Ecto neural progenitor cell (in vitro differentiated cells): ENCODE measurements at regions not wholly inside any gene's neighbourhood (a gene's known extent, or its start where the extent isn't known, plus 50 kb on each side); places are given as distances from the start of the nearest gene placed in this dataset.

ENCODE experiments used
- DNase-seq: peaks from one replicate; pipeline ENCODE4 v3.0.0-alpha.2; 2018; ENCODE audit warnings: low spot score

DNA sequence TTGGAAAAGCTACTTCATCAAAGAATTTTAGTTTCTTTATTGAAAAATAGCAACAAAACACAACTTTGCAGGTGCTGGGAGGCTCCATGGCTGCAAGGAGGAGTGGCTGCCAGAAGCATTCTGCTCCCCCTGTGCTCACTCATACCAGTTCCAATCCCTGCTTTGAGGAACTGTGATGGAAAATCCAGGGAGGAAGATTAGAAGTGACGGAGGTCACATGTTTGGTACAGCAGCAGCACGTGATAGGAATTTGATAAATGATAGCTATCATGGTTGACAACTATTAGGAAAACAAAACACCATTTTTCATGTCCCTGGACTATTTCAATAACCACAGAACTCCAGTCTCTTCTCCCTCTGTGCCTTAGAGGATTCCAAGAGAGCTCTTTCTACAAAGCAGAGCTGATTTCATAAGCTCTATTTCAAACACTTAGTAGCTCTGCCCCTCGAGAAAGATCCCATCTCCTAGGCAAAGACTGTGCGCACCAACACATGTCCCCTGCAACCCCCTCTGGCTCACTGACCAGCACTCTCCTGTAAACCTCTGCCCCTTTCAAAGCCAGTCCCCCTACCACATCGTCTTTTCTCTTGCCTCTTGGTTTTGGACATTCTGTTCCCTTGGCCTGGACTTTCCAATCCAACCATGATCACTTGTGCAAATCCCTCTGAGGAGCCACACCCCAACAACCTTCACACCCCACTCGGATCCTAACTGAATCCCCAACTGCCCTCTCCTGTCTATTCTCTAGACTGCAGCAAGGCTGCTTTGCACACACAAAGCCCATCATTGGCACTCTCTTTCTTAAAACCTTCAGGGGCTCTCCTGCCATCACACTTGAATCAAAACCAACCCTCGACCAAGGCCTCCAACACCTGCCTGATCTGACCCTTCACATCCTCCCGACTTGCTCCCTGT, 352.4 kb upstream of the PKDCC start:
- no peak for DNase-seq

DNA sequence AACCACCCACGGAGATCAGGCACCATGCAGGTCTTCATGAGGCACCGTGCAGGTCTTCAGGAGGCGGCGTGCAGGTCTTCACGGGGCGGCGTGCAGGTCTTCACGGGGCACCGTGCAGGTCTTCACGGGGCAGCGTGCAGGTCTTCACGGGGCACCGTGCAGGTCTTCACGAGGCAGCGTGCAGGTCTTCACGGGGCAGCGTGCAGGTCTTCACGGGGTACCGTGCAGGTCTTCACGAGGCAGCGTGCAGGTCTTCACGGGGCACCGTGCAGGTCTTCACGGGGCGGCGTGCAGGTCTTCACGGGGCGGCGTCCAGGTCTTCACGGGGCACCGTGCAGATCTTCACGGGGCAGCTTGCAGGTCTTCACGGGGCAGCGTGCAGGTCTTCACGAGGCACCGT, 350.4 kb upstream of the PKDCC start:
- no peak for DNase-seq

DNA sequence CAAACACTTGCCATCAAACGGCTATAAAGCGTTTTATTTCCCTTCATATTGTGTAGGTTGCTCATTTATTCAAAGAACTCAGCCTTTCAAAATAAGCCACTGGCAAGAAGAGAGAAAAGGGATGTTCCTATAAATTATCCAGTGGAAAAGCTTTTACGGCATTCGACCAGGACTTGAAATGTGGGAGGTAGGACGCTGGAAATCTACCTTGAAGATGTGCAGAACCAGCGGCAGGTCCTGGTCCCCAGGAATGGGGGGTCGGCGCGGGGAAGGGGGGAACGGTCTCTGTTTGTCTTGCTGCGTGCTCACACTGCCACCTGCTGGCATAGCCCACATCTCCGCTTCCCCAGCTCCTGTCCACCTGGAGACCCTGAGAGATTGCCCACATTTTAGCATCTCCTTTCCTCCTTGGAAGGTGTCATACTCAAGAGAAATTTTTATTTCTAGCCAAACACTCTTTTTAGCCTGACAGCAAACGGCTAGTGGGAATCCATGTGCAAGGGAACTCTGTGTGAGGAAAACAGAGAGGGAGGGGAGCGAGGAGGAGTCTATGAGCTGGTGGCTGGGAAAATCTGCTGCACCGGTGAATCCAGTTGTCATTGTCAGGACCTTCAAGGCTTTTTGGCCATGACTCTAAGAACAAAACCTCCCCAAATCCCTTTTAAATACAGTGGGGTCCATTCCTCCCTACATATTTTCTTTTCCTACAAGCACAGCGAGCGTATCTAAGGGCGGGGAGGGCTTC, 349.0 kb upstream of the PKDCC start:
- DNase-seq, result peak; percentile 68

DNA sequence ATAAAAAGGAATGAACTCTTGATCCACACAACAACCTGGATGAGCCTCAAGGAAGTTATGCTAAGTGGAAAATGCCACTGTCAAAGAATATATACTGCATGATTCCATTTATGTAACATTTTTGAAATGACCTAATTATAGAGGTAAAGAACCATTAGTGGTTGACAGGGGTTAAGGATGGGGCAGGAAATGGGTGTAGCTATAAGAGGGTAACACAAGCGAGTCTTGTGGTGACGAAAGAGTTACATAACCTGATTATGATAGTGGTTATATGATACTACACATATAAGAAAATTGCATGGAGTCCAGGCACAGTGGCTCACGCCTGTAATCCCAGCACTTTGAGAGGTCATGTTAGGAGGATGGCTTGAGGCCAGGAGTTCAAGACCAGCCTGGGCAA, 346.6 kb upstream of the PKDCC start:
- no peak for DNase-seq

DNA sequence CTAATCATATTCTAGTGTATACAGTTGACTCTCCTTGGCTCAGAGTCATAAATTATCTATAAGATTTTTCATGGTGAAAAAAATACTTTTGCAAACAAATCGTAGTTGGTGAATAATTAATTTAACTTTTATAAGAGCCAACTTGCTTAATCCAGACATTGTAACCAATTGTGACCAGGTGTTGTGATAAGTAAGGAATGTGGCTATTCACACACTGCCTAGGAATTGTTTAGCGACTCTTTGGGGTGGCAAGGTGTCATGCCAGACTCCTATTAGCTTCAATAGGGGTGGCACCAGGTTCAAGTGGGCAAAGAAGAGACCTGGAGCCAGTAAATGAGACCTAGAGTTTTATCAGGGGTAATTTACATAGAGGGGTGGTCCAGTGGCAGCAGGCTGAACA, 344.7 kb upstream of the PKDCC start:
- no peak for DNase-seq

DNA sequence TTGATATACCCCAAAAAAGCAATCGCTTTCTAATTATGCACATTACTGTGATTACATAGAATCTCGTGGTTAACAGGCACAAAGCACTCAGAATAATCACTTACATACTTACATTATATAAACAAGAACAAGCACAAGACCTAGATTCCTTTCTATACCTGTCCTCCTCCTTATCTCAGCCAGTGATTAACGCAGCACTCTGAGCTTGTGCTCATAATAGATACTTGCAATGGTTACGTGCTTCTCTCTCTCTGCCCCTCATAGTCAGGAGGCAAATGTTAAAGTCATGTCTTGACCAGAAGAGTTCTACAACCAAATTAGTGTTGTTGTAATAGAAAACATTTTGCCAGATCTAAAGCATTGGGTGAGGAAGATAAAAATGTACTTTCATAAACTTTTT, 342.2 kb upstream of the PKDCC start:
- DNase-seq, result no peak

DNA sequence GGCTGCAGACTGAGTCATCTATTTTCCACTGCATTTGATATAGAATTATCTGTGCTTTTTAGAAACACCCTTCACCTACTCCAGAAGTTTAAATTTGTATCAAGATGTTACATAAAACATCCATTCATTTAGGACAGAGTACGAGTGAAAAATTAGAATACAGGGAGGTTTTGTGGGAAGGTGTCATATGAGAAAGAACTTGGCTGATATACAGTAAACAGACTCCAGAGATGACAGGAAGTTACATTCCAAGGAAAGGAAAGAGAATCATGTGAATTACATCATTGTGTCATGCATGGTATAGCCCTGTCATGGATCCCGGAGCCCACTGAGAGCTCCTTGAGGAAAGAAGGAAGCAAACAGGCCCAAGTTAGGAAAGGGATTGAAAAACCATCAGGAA, 341.5 kb upstream of the PKDCC start:
- DNase-seq, result no peak

DNA sequence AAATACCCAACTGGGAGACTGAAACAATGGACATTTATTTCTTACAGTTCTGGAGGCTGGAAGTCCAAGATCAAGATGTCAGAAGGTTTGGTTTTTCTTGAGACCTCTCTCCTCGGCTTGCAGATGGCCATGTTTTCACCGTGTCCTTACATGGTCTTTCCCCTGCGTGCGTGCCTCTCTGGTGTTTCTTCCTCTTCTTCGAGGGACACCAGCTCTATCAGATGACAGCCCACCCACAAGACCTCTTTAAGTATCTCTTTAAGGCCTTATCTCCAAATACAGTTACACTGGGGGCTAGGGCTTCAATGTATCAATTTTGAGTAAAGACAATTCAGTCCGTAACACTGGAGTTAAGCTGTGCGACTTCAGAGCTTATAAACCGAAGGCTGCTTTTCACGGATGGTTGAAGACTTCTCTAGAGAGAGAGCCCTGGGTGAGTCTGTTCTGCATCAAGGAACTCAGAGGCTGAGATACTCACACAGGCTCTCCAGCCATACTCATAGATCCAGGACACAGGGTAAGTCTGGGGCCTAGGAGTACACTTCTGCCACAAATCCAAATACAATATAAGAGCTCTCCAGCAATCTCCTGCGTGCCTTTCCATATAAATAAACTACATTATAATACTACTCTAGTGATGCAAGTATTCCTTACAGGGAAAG, 339.9 kb upstream of the PKDCC start:
- no peak for DNase-seq

DNA sequence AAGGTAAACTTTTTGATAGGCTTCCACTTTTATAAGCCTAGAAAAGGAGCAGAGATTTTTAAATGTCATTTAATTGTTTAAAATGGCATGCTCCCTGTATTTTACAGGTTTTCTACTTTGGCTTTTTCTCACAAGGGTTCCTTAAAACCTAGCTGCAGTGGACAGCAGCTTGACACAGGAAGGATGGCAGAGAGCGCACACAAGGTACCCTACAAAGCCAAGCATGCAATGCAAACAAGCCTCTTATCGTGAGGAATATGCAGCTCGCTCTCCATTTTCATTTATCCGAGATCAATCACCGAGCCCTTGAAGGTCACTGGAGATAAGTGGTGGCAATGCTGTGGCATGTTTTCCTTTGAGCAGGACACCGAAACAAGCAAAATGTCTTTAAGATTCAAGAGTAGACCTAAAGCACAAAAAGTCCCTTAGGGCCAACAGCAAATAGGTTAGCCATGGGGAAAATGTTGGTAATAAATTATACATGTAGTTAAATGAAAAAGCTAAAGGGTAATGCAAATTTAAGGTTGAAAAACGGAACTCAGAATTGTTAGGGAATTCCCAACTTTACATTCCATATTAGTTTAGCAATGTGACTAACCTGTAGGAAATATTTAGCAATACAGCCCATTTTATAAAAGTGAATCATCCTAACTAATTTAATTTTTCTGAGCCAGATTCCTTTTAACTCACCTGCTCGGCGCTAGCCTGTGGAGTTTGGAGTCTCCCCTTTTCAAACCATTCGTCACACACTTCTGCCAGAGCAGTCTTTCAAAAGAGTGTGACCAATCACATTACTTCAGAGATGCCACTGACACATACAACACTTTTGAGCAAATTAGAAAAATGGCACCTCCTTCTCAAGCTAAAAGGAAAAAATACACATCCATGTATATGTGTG, 337.9 kb upstream of the PKDCC start:
- DNase-seq, result no peak

DNA sequence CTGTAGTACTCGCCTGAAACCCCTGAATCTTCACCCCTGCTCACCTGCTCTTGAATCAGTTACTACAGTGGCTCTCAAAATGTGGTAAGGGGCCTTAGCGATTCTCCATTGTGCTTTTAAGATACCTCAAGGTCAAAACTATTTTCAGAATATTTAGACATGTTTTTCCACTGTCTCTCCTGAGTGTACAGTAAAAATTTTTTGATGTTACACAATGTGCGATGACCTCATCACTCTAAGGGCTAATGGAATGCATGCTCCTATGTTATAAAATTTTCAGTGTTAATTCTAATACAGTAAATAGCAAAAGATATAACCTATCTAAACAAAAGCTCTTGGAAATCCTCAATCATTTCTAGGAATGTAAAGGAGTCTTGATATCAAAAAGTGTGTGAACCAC, 336.9 kb upstream of the PKDCC start:
- DNase-seq, result no peak

DNA sequence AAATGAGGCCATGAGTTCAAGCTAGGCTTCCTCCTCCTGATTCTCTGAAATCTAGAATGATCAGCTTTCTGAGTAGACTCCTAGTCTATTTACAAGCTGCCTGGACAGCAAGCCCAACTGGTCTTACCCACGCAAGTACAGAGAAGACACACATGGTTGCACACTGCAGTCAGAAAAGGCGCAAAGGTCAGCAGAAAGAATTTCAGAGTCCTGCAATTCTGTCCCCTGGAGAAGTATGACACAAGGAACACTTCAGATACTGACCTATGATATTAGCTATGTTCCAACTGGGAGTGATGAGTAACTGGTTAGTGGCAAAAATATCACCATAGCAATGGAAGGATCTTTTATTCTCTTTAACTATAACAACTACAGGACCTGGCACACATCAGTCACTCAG, 336.1 kb upstream of the PKDCC start:
- DNase-seq, result no peak

DNA sequence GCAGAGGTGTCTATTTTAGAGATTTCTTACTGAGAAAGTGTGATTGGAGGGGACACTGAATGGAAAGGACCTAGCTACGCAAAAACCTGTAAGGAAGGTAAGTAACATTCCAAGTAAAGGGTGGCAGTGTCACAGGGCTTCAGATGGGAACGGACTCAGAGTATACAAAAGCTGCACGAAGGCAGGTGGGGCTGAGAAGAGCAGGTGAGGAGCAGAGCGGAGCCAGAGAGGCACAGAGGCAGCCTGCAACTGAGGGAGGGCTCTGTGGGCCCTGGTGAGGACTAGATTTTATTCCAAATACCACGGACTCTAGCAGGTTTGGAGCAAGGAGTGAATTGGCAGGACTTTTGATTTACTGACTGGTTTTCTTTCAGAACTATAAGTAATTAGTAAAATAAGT, 331.3 kb upstream of the PKDCC start:
- DNase-seq, result no peak

DNA sequence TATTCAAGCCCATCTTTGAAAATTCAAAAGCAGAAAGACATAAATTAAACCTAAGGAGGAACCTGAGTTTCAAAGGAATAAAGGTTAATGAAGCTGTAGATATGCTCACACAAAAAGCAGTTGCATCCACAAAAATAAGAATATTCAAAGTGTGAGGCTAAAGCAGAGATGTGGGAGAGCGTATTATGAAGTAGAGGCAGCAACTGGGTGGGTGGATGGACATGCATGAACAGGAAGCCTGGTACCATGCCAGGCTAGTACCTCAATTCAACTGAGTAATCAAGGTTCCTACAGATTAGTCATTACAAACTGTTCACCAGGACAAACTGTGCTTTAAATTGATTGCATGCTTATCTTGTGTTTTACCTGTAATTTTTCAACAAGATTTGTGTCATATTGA, 330.0 kb upstream of the PKDCC start:
- DNase-seq, result no peak

DNA sequence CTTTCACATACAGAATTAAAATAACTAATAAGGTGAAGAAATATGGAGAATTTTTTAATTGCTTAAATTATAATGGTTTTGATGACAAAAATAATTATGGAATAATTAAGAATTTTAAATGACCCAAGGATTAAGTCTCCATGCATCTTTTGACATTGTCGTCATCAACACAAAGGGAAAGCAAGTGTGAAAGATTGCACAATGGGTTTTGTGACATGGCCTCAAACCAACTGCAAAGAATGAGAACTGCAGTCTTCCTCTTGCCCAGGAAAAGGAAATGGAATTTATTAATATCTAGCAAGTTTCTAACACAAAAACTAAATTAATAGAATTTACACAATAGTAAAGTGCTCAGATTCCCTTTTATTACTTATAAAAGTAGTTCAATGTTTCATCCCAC, 329.1 kb upstream of the PKDCC start:
- no peak for DNase-seq

DNA sequence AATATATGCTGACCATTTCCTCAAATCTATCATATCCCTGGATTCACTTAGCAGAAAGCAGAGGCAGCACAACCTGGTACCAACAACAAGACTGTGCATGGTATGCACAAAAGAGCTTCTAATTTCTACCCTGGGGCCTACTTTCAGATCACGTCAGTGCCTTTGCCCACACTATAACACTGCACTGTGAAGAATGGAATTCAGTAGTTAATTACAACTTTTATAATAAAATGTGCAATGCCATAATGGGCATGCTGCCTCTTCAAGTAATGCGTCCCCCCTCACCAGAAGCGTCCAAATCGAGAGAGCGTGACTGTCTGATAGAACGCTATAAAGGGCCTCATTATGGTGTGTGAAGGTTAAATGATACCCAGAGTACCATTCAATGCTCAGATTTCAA, 328.1 kb upstream of the PKDCC start:
- DNase-seq, result no peak

DNA sequence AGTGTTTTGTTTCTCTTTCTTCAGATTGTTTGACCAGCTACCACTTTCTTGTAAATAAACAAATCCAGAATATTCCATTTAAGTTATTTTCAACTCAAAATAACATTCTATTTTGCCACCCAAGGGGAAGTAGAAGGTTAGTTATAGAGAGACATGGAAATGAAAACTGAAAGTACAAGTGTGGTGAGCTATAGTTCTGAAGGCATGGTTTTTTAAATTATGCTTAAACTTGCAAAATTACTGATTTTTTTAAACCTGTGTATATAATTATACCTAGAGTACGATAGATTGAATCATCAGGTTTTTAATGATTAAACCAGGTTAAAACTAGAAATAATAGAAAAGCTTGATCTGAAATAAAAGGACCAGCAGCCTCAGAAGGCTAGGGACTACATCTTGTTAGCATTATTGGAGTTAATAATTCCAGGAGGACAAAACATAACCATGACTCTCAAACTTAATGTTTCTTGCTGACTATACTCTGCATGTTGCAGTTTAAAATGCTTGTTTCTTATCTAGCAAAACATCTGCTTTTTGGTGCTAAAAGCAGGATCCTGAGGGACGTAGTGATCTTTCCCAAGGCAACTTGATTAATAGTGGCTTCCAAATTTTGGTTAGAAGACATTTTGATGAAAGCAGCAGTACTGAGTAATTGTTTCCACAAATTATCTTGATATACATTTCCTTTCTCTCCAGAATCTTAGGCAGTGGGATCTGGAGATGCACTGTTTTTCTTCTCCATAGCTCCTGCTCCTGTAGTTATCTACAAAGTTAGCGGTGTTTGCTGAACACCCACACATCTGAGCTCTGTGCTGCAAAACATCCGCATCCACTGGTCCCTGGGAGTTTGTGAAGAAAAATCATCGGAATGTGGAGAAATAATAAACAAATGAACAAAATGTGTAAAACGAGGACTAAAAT, 327.2 kb upstream of the PKDCC start:
- DNase-seq, result no peak

DNA sequence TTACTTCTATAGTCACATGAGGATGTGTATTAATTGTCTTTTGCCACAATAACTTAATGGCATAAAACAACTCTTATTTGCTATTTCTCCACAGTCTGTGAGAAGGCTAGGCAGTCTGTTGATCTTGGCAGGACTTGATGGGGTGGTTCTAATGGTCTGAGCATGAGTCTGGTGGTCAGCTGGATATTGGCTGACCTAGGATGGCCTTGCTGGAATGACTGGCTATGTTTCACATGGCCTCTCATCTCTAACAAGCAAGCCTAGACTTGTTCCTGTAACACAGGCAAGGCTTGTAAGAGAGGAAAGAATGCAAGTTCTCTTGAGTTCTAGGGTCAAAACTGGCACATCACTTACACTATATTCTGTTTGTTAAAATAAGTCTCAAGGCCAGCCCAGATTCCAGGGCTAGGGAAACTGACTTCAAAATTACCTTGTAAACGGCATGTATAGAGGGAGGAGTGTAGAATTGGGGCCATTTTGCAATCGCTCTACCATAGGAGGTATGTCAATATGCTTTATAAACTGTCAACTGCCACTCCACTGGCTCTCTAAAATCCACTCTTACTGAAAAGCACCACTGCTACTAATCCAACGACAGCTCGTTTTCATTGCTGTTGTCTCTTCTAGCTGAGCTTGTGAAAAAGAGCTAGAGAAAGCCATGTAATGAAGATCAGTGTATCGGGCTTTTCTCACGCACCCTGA, 325.0 kb upstream of the PKDCC start:
- no peak for DNase-seq

DNA sequence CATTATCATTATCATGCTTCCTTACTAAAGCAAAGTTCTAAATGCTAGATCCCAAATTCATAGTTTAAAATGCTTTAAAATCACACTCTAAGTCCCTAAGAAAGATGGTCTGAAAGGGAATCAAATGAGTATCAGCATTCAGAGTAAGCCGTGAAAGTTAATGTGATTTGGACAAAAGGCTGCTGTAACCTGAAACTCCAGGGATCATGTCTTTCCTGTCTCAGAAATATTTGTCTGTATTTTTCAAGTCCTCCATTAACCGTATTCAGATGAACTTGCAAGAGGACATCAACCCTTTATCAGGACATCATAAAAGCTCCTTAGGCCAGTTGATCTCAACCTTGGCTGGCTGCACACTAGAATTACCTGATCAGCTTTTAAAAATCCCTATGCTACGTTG, 324.3 kb upstream of the PKDCC start:
- no peak for DNase-seq

DNA sequence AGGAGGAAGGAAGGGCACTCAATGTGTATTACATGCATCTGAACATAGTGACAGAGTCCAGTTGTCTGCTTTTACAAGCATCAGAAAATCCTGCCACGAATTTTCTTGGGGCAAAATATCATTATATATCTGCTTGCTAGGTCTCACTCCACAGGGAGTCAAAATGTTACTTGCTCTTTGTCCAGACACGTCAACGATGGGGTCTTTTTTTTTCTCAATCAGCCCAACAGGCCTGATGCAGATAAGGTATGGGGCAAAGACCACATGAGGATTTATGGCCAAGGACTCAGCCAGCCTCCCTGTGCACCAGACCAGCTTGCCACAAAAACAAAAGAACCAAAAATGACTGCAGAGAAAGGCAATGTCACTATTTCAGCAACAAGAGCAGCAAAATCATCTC, 323.4 kb upstream of the PKDCC start:
- DNase-seq, result no peak

DNA sequence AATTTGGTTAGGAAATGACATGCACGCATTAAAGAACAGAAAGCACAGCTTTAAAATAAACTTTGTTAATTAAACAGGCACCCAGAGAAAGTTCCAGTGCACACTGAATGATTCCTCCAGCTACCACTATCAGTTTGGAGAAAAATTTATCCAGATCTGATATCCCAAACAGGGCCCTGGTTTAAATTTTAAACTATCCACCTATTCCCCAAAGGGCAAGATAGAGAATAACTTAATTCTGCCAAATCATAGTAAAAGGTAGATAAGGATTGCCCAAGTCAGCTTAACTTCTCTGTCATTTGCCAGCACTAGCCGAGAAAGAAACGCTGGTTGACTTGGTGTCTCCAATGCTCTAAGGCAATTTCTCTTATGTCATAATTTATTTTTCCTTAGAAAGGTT, 321.9 kb upstream of the PKDCC start:
- DNase-seq, result no peak
